ENCODE measurements at regions not wholly inside any gene's neighbourhood (a gene's known extent, or its start where the extent isn't known, plus 50 kb on each side); places are given as distances from the start of the nearest gene placed in this dataset.

DNA sequence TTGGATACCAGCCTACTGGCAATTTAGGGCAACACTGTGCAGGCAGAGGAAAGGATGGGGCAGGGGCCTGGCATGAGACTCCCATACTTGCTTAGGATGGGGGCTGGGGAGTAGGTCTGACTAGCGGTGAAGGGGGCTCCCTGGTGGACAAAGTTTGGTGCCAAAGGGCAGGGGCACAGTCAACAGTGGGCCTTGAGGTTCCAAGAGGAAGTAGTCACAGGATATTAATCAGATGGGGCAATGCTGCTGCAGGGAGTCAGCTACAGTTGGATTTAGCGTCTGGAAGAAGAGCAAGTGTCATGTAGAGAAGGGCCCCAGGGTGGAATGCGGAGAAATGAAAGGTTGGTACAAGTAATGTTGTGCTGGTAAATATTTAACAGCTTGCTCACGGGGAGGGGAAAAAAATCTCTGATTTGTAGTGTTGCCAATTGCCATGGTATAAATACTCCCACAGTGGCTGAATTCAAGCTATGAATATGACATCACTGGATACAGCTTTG, 139.4 kb downstream of the PJA1 start:
- Histone ChIP-seq H3K27me3 (ENCODE audit: control insufficient read depth in 3 of 3, insufficient read depth in 3 of 3, low read length in 2 of 3) (no peaks in the 10 kb centered on the region), H3K27ac (ENCODE audit: low read depth in 1 of 2, low read length in 1 of 2) (no peak overlapping the region), H3K4me3 (no peak overlapping the region), H3K9me3 (ENCODE audit: control insufficient read depth in 4 of 4, insufficient read depth in 3 of 4, low read length in 3 of 4) (peaks cover 0 to 2% (median 0%) of the 10 kb centered on the region in 4 donors), H3K9ac (ENCODE audit: insufficient read depth in 1 of 2, low read length in 2 of 2) (no peak overlapping the region), H3K4me1 (ENCODE audit: control insufficient read depth in 5 of 5, insufficient read depth in 5 of 5, low read length in 5 of 5) (peaks cover 0 to 28% (median 10%) of the 10 kb centered on the region in 5 donors), H3K36me3 (ENCODE audit: control insufficient read depth in 4 of 4, insufficient read depth in 4 of 4, low read length in 4 of 4) (no peaks in the 10 kb centered on the region)
- DNase-seq = no peak
- 79 to 81% methylated on average over 3 to 4 of the region's 4 CpGs for WGBS, 2 donors
- ATAC-seq (ENCODE audit: insufficient read depth, low FRiP score) = no peak
- no peak for TF ChIP-seq CTCF (IDR thresholded peaks at IDR 0.05; ENCODE audit: control extremely low read depth, extremely low read depth)

DNA sequence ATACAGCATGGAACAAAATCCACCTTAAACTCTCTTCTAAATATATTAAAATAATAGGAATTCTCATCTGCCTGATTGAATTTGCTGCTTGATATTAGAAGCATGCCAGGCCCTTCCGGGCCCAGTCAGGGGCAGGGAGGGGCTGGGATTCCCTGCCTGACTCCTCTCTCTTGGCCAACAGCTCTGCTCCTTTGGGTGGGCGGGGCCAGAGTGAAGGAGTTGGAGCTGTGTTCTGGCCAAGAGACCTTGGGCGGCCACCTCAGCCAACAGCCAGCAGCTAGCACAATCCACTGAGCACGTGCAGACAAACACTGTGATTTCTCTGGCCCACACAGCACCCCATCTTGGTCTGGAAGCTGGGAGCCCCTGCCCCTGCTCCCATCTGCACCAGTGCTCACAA, 140.3 kb downstream of the PJA1 start:
- Histone ChIP-seq H3K4me1 (ENCODE audit: control insufficient read depth in 5 of 5, insufficient read depth in 5 of 5, low read length in 5 of 5) (peaks cover 0 to 28% (median 10%) of the 10 kb centered on the region in 5 donors), H3K9me3 (ENCODE audit: control insufficient read depth in 4 of 4, insufficient read depth in 3 of 4, low read length in 3 of 4) (peaks cover 0 to 2% (median 0%) of the 10 kb centered on the region in 4 donors), H3K27ac (ENCODE audit: low read depth in 1 of 2, low read length in 1 of 2) (peak overlapping the region in 1 of 2 donors; percentile 55), H3K9ac (ENCODE audit: insufficient read depth in 1 of 2, low read length in 2 of 2) (no peak overlapping the region), H3K4me3 (no peak overlapping the region), H3K27me3 (ENCODE audit: control insufficient read depth in 3 of 3, insufficient read depth in 3 of 3, low read length in 2 of 3) (no peaks in the 10 kb centered on the region), H3K36me3 (ENCODE audit: control insufficient read depth in 4 of 4, insufficient read depth in 4 of 4, low read length in 4 of 4) (no peaks in the 10 kb centered on the region)
- DNase-seq (peak; percentile 76 to 83 (median 79)), ATAC-seq (ENCODE audit: insufficient read depth, low FRiP score) (peak; percentile 56)
- 45 to 64% methylated on average over 4 of the region's 4 CpGs for WGBS, 2 donors
- TF ChIP-seq CTCF (IDR thresholded peaks at IDR 0.05; ENCODE audit: control extremely low read depth, extremely low read depth) = no peak

DNA sequence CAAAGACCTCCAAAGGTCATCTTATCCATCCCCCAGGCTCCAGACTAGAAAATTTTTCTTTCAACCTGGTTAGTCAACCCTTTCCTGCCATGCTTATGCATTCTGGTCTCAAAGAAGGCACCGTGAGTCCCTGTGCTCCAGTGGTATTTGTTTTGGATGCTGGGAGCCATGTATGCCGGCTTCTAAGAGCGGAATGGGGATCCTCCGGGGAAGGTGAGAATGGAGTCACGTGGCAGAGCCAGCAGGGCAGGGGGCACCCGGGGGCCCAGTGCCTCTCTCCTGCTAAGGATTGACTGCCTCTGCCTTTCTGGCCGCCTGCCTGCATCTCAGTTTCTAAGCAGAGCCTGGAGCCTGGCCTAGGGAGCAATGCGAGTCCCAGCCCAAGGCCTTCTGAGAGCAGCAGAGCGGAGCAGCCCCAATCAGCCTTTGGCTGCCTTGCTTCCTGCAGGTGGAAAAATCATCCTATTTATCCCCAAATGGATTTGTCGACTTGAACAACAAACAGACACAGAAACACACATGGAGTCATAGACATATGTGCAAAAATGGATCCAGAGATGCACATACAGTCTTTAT, 141.0 kb downstream of the PJA1 start:
- peak in 1 of 3 donors; percentile 16 for DNase-seq
- 76 to 87% methylated on average over 10 of the region's 10 CpGs for whole genome bisulfite sequencing, 2 donors

More for the DNA sequence above, 141.0 kb downstream of the PJA1 start:
- no peak for ATAC-seq (ENCODE audit: insufficient read depth, low FRiP score)
- Histone ChIP-seq H3K4me1 (ENCODE audit: control insufficient read depth in 5 of 5, insufficient read depth in 5 of 5, low read length in 5 of 5) (peaks cover 0 to 28% (median 10%) of the 10 kb centered on the region in 5 donors), H3K36me3 (ENCODE audit: control insufficient read depth in 4 of 4, insufficient read depth in 4 of 4, low read length in 4 of 4) (no peaks in the 10 kb centered on the region), H3K27me3 (ENCODE audit: control insufficient read depth in 3 of 3, insufficient read depth in 3 of 3, low read length in 2 of 3) (no peaks in the 10 kb centered on the region), H3K27ac (ENCODE audit: low read depth in 1 of 2, low read length in 1 of 2) (peak overlapping the region in 1 of 2 donors; percentile 33), H3K4me3 (no peak overlapping the region), H3K9ac (ENCODE audit: insufficient read depth in 1 of 2, low read length in 2 of 2) (no peak overlapping the region), H3K9me3 (ENCODE audit: control insufficient read depth in 4 of 4, insufficient read depth in 3 of 4, low read length in 3 of 4) (peaks cover 0 to 2% (median 0%) of the 10 kb centered on the region in 4 donors)
- no peak for TF ChIP-seq CTCF (IDR thresholded peaks at IDR 0.05; ENCODE audit: control extremely low read depth, extremely low read depth)
